ENCODE measurements at regions not wholly inside any gene's neighbourhood (a gene's known extent, or its start where the extent isn't known, plus 50 kb on each side); places are given as distances from the start of the nearest gene placed in this dataset.

GRCh38 chr3:115549071-115549470 lies 74.2 kb upstream of the GAP43 start:
- 100% methylated on average over 1 of the region's 2 CpGs; no CpG with 5 or more reads in 1 of the 2 experiments for WGBS, 2 experiments (ENCODE audit: insufficient coverage in 2 of 2)
- H3K4me1 ChIP-seq (ENCODE audit: control insufficient read depth, insufficient read depth, low read length, poor library complexity, severe bottlenecking), result no peaks in the 10 kb centered on the region
- no peak overlapping the region for H3K4me3 ChIP-seq (ENCODE audit: extremely low read depth, insufficient read depth, low read length, poor library complexity, severe bottlenecking)
- no peaks in the 10 kb centered on the region for H3K9me3 ChIP-seq (ENCODE audit: control insufficient read depth, low read length)
- H3K27ac ChIP-seq (ENCODE audit: low read depth, low read length, severe bottlenecking), result no peak overlapping the region
- no peaks in the 10 kb centered on the region for H3K36me3 ChIP-seq (ENCODE audit: control insufficient read depth, insufficient read depth, low read length)

GRCh38 chr3:115550285-115550761 lies 73.0 kb upstream of the GAP43 start:
- Histone ChIP-seq H3K9me3 (ENCODE audit: control insufficient read depth, low read length) (no peaks in the 10 kb centered on the region), H3K4me1 (ENCODE audit: control insufficient read depth, insufficient read depth, low read length, poor library complexity, severe bottlenecking) (no peaks in the 10 kb centered on the region), H3K36me3 (ENCODE audit: control insufficient read depth, insufficient read depth, low read length) (no peaks in the 10 kb centered on the region), H3K4me3 (ENCODE audit: extremely low read depth, insufficient read depth, low read length, poor library complexity, severe bottlenecking) (no peak overlapping the region), H3K27ac (ENCODE audit: low read depth, low read length, severe bottlenecking) (peak overlapping the region; percentile 6)
- WGBS, 2 experiments (ENCODE audit: insufficient coverage in 2 of 2), result no CpG with 5 or more reads among the region's 1 CpG

GRCh38 chr3:115551016-115551415 lies 72.3 kb upstream of the GAP43 start:
- no CpG with 5 or more reads among the region's 1 CpG for WGBS, 2 experiments (ENCODE audit: insufficient coverage in 2 of 2)
- H3K4me3 ChIP-seq (ENCODE audit: extremely low read depth, insufficient read depth, low read length, poor library complexity, severe bottlenecking), result no peak overlapping the region
- H3K9me3 ChIP-seq (ENCODE audit: control insufficient read depth, low read length), result no peaks in the 10 kb centered on the region
- H3K27ac ChIP-seq (ENCODE audit: low read depth, low read length, severe bottlenecking), result no peak overlapping the region
- H3K4me1 ChIP-seq (ENCODE audit: control insufficient read depth, insufficient read depth, low read length, poor library complexity, severe bottlenecking), result no peaks in the 10 kb centered on the region
- no peaks in the 10 kb centered on the region for H3K36me3 ChIP-seq (ENCODE audit: control insufficient read depth, insufficient read depth, low read length)

- no peaks in the 10 kb centered on the region for H3K4me1 ChIP-seq (ENCODE audit: control insufficient read depth, insufficient read depth, low read length, poor library complexity, severe bottlenecking)
- H3K4me3 ChIP-seq (ENCODE audit: extremely low read depth, insufficient read depth, low read length, poor library complexity, severe bottlenecking), result no peak overlapping the region
- no peaks in the 10 kb centered on the region for H3K9me3 ChIP-seq (ENCODE audit: control insufficient read depth, low read length)
- H3K27ac ChIP-seq (ENCODE audit: low read depth, low read length, severe bottlenecking), result no peak overlapping the region
- whole genome bisulfite sequencing, 2 experiments (ENCODE audit: insufficient coverage in 2 of 2), result 60 to 80% methylated on average over 1 to 2 of the region's 3 CpGs
- H3K36me3 ChIP-seq (ENCODE audit: control insufficient read depth, insufficient read depth, low read length), result no peaks in the 10 kb centered on the region
These were observed 71.3 kb upstream of the GAP43 start for GRCh38 chr3:115552007-115552406.

- H3K4me3 ChIP-seq (ENCODE audit: extremely low read depth, insufficient read depth, low read length, poor library complexity, severe bottlenecking), result no peak overlapping the region
- H3K36me3 ChIP-seq (ENCODE audit: control insufficient read depth, insufficient read depth, low read length), result no peaks in the 10 kb centered on the region
- no peaks in the 10 kb centered on the region for H3K4me1 ChIP-seq (ENCODE audit: control insufficient read depth, insufficient read depth, low read length, poor library complexity, severe bottlenecking)
- 89 to 100% methylated on average over 2 of the region's 2 CpGs for WGBS, 2 experiments (ENCODE audit: insufficient coverage in 2 of 2)
- H3K27ac ChIP-seq (ENCODE audit: low read depth, low read length, severe bottlenecking), result no peak overlapping the region
- no peaks in the 10 kb centered on the region for H3K9me3 ChIP-seq (ENCODE audit: control insufficient read depth, low read length)
These were observed 69.4 kb upstream of the GAP43 start for GRCh38 chr3:115553796-115554486.

- H3K36me3 ChIP-seq (ENCODE audit: control insufficient read depth, insufficient read depth, low read length), result no peaks in the 10 kb centered on the region
- no peaks in the 10 kb centered on the region for H3K4me1 ChIP-seq (ENCODE audit: control insufficient read depth, insufficient read depth, low read length, poor library complexity, severe bottlenecking)
- H3K9me3 ChIP-seq (ENCODE audit: control insufficient read depth, low read length), result no peaks in the 10 kb centered on the region
- no peak overlapping the region for H3K27ac ChIP-seq (ENCODE audit: low read depth, low read length, severe bottlenecking)
- H3K4me3 ChIP-seq (ENCODE audit: extremely low read depth, insufficient read depth, low read length, poor library complexity, severe bottlenecking), result no peak overlapping the region
These were observed 68.9 kb upstream of the GAP43 start for GRCh38 chr3:115554487-115554807.

GRCh38 chr3:115562636-115563267 lies 60.6 kb upstream of the GAP43 start:
- no peak overlapping the region for H3K4me3 ChIP-seq (ENCODE audit: extremely low read depth, insufficient read depth, low read length, poor library complexity, severe bottlenecking)
- no peaks in the 10 kb centered on the region for H3K9me3 ChIP-seq (ENCODE audit: control insufficient read depth, low read length)
- H3K4me1 ChIP-seq (ENCODE audit: control insufficient read depth, insufficient read depth, low read length, poor library complexity, severe bottlenecking), result no peaks in the 10 kb centered on the region
- H3K36me3 ChIP-seq (ENCODE audit: control insufficient read depth, insufficient read depth, low read length), result no peaks in the 10 kb centered on the region
- no peak overlapping the region for H3K27ac ChIP-seq (ENCODE audit: low read depth, low read length, severe bottlenecking)
- 72 to 100% methylated on average over 2 of the region's 4 CpGs for WGBS, 2 experiments (ENCODE audit: insufficient coverage in 2 of 2)

GRCh38 chr3:115563984-115564383 lies 59.3 kb upstream of the GAP43 start:
- H3K9me3 ChIP-seq (ENCODE audit: control insufficient read depth, low read length), result no peaks in the 10 kb centered on the region
- H3K27ac ChIP-seq (ENCODE audit: low read depth, low read length, severe bottlenecking), result no peak overlapping the region
- H3K36me3 ChIP-seq (ENCODE audit: control insufficient read depth, insufficient read depth, low read length), result no peaks in the 10 kb centered on the region
- 100% methylated on average over 1 of the region's 1 CpG; no CpG with 5 or more reads in 1 of the 2 experiments for WGBS, 2 experiments (ENCODE audit: insufficient coverage in 2 of 2)
- H3K4me3 ChIP-seq (ENCODE audit: extremely low read depth, insufficient read depth, low read length, poor library complexity, severe bottlenecking), result no peak overlapping the region
- H3K4me1 ChIP-seq (ENCODE audit: control insufficient read depth, insufficient read depth, low read length, poor library complexity, severe bottlenecking), result no peaks in the 10 kb centered on the region

- Histone ChIP-seq H3K27ac (ENCODE audit: low read depth, low read length, severe bottlenecking) (no peak overlapping the region), H3K4me1 (ENCODE audit: control insufficient read depth, insufficient read depth, low read length, poor library complexity, severe bottlenecking) (no peaks in the 10 kb centered on the region), H3K4me3 (ENCODE audit: extremely low read depth, insufficient read depth, low read length, poor library complexity, severe bottlenecking) (no peak overlapping the region), H3K36me3 (ENCODE audit: control insufficient read depth, insufficient read depth, low read length) (no peaks in the 10 kb centered on the region), H3K9me3 (ENCODE audit: control insufficient read depth, low read length) (no peaks in the 10 kb centered on the region)
- WGBS, 2 experiments (ENCODE audit: insufficient coverage in 2 of 2), result no CpG with 5 or more reads among the region's 1 CpG
These were observed 51.9 kb upstream of the GAP43 start for GRCh38 chr3:115571413-115571812.
